Sciatic nerve (tissue), 2 donors: ENCODE measurements at regions not wholly inside any gene's neighbourhood (a gene's known extent, or its start where the extent isn't known, plus 50 kb on each side); places are given as distances from the start of the nearest gene placed in this dataset.

ENCODE experiments used
- ATAC-seq: fragments of 200-7000 bp; cut with Tn5 transposase; one replicate; pipeline ENCODE4 v1.9.1; 2020; ENCODE audit warnings: mild to moderate bottlenecking, moderate library complexity
- DNase-seq: peaks from one replicate; pipeline ENCODE4 v3.0.0-alpha.2; 2020; ENCODE audit warnings: low spot score
- intact Hi-C: fragments of 100-400 bp; cut with DNase I; formaldehyde crosslinking; loops from one replicate; pipeline ENCODE4 v1.14.2; 2022
- donor health status: DM: no; HTN: no; CAD: no.
- donor health status: DM: no; HTN: no; CAD: no.

GRCh38 chr22:49321477-49322055 lies 506.1 kb downstream of the BRD1 start:
- DNase-seq (peak; percentile 55), ATAC-seq (no peak)
- intact Hi-C loops, result no loop called here

- ATAC-seq (no peak), DNase-seq (peak; percentile 39)
- intact Hi-C loops, result no loop called here
These were observed 506.8 kb downstream of the BRD1 start for GRCh38 chr22:49320714-49321476.

- DNase-seq (no peak), ATAC-seq (no peak)
- intact Hi-C loops, result no loop called here
These were observed 510.3 kb downstream of the BRD1 start for GRCh38 chr22:49317369-49317768.

- intact Hi-C loops, result no loop called here
- DNase-seq (peak; percentile 2), ATAC-seq (no peak)
These were observed 515.1 kb downstream of the BRD1 start for GRCh38 chr22:49312601-49313000.

- DNase-seq (peak; percentile 31), ATAC-seq (no peak)
- intact Hi-C loops, result no loop called here
These were observed 517.3 kb downstream of the BRD1 start for GRCh38 chr22:49310354-49310753.

- DNase-seq (peak; percentile 19), ATAC-seq (no peak)
- intact Hi-C loops, result no loop called here
These were observed 519.4 kb downstream of the BRD1 start for GRCh38 chr22:49308300-49308699.

- DNase-seq (peak; percentile 48), ATAC-seq (no peak)
- intact Hi-C loops, result no loop called here
These were observed 519.8 kb downstream of the BRD1 start for GRCh38 chr22:49307870-49308269.

GRCh38 chr22:49307481-49307830 lies 520.2 kb downstream of the BRD1 start:
- ATAC-seq (no peak), DNase-seq (no peak)
- intact Hi-C loops, result no loop called here

- intact Hi-C loops, result no loop called here
- ATAC-seq, result no peak
- peak; percentile 42 for DNase-seq
These were observed 520.8 kb downstream of the BRD1 start for GRCh38 chr22:49306632-49307480.

GRCh38 chr22:49305966-49306631 lies 521.6 kb downstream of the BRD1 start:
- intact Hi-C loops, result no loop called here
- no peak for ATAC-seq
- peak; percentile 27 for DNase-seq

- intact Hi-C loops, result no loop called here
These were observed 522.3 kb downstream of the BRD1 start for GRCh38 chr22:49305214-49305965.

GRCh38 chr22:49303781-49304461 lies 523.8 kb downstream of the BRD1 start:
- intact Hi-C loops, result loop anchor here (5.0 kb wide), 1 partner anchor 727 kb away; no protein-coding TSS in a partner anchor
- no peak for ATAC-seq

More at GRCh38 chr22:49305214-49305965, 522.3 kb downstream of the BRD1 start:
- DNase-seq (peak; percentile 86), ATAC-seq (peak; percentile 87)

GRCh38 chr22:49303061-49303735 lies 524.5 kb downstream of the BRD1 start:
- intact Hi-C loops, result loop anchor here (5.0 kb wide), 1 partner anchor 726 kb away; no protein-coding TSS in a partner anchor
- DNase-seq (peak; percentile 42), ATAC-seq (no peak)

More at GRCh38 chr22:49303781-49304461, 523.8 kb downstream of the BRD1 start:
- DNase-seq, result peak; percentile 39

GRCh38 chr22:49302530-49302929 lies 525.1 kb downstream of the BRD1 start:
- intact Hi-C loops, result loop anchor here (5.0 kb wide), 1 partner anchor 725 kb away; no protein-coding TSS in a partner anchor
- peak; percentile 39 for DNase-seq

GRCh38 chr22:49302150-49302460 lies 525.6 kb downstream of the BRD1 start:
- DNase-seq (no peak), ATAC-seq (no peak)
- intact Hi-C loops, result loop anchor here (5.0 kb wide), 1 partner anchor 725 kb away; no protein-coding TSS in a partner anchor

More at GRCh38 chr22:49302530-49302929, 525.1 kb downstream of the BRD1 start:
- ATAC-seq, result no peak

GRCh38 chr22:49301398-49302149 lies 526.1 kb downstream of the BRD1 start:
- DNase-seq, result peak; percentile 52

More at GRCh38 chr22:49301398-49302149, 526.1 kb downstream of the BRD1 start:
- ATAC-seq, result no peak
- intact Hi-C loops, result loop anchor here (5.0 kb wide), 1 partner anchor 724 kb away; no protein-coding TSS in a partner anchor
